ENCODE measurements at regions not wholly inside any gene's neighbourhood (a gene's known extent, or its start where the extent isn't known, plus 50 kb on each side); places are given as distances from the start of the nearest gene placed in this dataset.

DNA sequence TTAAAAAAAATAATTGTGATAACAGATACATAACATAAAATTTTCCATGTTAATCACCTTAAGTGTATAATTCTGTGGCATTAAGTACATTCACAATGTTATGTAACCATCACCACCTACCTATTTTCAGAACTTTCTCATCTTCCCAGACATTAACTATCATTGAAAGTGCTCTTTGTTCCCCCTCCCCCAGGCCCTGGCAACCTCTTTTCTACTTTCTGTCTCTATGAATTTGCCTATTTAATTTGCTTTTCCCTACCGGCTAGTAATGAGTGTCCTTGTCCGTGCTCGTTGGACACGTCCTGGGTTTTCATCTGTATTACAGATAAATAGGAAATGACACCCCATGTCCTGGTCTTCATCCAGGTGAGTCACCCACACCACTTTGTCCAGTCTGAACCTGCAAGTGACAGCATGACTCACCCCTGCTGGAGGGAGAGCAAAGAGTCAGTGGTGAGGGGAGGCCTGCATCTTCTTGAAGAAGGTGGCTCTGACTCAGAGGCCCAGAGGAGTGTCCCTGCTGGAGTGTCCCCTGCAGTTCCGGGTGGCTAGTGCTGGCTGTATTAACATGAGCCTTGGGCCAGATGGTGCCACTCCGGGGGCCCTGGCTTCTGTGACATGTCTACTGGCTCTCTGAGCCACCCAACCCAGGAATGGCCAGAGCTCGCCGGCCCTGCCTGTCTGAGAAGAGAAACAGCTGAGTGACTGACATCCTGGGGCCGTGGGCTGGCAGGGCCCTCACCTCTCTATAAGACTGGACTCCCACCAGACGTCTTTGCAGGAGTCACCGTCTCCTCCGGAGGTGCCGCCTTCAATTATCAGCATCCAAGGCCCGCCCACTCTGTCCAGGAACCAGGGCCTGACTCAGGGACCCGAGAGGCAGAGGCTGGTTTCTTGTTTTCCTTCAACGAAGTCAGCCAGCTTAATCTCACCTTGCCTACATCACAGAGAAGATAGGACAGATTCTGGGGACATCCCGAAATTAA is 503.2 kb upstream of the MKI67 start:
- DNase-seq = no peak

GRCh38 chr10:128630787-128631252 is 504.6 kb upstream of the MKI67 start:
- no peak for DNase-seq

- no peak for DNase-seq
Measured at GRCh38 chr10:128631801-128632241, 505.6 kb upstream of the MKI67 start.

- no peak for DNase-seq
Measured at GRCh38 chr10:128632694-128633093, 506.5 kb upstream of the MKI67 start.

DNA sequence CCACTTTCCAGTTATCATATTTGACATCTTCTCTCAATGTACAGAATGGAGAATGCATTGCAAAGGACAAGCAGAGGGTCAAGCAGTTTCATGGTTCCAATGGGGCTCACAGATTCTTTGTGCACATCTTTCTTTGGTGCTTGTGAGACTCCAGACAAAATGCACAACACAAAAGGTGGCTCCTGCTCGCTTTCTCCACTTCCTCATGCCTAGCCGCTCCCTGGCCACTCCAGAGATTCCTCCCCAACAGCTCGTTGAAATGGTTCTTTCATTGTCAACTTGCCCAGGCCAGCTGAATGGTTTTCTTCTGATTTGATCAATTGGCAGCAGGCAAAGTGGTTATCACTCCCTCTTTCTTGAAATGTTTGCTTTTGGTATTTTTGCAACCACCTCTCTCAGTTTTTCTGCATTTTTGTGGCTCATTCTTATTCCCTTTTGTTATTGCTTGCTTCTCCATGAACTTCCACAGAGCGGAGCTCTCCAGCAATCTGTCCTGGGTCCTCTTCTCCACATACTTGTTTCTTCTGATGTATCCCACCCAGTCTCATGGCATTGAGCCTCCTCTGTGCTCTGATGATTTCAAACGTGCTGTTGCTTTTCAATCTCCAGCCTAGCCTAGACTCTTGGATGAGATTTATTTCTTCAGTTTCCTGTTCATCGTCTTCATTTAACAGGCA is 507.8 kb upstream of the MKI67 start:
- no peak for DNase-seq

- no peak for DNase-seq
Measured at GRCh38 chr10:128642023-128642422, 515.8 kb upstream of the MKI67 start.

- DNase-seq = no peak
Measured at GRCh38 chr10:128642502-128642901, 516.3 kb upstream of the MKI67 start.

GRCh38 chr10:128643658-128644057 is 517.4 kb upstream of the MKI67 start:
- no peak for DNase-seq

DNA sequence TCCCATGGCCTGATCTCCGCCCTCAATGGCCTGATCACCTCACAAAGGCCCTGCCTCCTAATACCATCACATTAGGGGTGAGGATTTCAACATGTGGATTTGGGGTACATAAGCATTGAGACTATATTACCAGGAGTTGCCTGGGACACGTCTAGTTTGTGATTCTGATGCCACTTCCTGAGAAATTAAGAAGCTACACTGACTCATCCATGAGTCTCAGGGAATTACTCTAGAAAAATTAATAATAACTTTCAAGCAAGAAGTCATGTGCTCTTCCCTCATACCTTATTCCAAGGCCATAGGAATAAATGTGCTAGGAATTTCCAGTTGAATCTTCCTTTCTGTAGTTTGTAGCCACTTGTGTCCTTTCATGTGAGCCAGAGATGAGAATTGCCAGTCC is 519.3 kb upstream of the MKI67 start:
- DNase-seq = no peak

- no peak for DNase-seq
Measured at GRCh38 chr10:128646956-128647355, 520.7 kb upstream of the MKI67 start.

- no peak for DNase-seq
Measured at GRCh38 chr10:128657548-128657947, 531.3 kb upstream of the MKI67 start.

DNA sequence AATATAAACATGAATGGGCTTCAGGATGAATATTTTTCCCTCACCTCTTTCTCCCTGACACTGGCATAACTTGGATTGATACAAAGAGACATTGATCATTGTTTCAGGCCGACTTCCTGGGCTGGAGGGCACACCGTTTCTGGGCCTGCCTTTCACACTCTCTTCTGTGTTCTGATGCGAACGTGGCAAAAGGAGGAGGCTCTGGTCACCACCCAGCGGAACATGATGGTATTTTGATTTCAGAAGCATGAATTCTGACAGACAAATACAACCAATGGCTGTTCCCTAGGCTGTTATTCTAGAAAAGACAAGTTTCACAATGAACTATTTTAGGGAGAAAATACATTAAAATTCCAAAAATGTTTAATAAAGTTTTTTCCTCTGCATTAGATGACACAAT is 534.5 kb upstream of the MKI67 start:
- DNase-seq = no peak

- no peak for DNase-seq
Measured at GRCh38 chr10:128661404-128662197, 535.4 kb upstream of the MKI67 start.

- no peak for DNase-seq
Measured at GRCh38 chr10:128662520-128662919, 536.3 kb upstream of the MKI67 start.

- no peak for DNase-seq
Measured at GRCh38 chr10:128664729-128665128, 538.5 kb upstream of the MKI67 start.

DNA sequence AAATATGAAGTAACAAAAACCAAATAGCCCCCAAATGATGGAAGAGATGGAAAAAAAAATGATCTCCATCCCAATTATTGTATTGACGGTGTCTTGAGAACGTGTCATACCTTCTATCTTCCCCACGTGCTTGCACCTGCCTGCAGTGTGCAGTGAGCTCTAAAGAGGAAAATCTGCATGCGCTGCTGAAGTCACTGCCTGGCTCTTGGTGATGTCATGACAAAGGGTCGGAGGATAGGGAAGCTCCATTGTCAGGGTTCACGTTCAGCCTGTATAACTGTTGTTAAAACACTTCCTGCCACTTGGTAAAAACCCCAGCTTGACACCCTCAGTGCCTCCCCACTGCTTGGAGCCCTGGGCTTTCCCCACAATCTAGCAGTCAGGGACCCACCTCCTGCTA is 549.2 kb upstream of the MKI67 start:
- DNase-seq = no peak

- DNase-seq = no peak
Measured at GRCh38 chr10:128680116-128680515, 553.9 kb upstream of the MKI67 start.

DNA sequence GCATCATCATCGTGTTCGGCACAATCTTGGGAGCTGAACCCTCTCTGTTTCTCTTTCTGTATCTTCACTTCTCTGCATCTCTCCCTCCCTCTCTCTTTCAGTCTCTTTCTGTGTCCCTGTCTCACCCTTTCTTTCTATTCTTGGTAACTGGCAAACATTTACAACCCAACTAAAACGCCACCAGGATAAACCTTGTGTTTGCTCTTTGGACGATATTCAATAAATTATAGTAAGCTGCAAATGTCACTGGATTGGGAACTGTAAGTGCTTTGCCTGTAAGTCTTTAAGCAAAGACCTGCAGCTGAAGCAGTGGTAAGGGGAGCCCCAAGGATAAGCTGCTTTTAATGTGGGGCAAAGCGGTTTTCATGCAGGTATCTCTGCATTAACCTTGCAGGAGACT is 558.0 kb upstream of the MKI67 start:
- no peak for DNase-seq

- DNase-seq = no peak
Measured at GRCh38 chr10:128686630-128687278, 560.5 kb upstream of the MKI67 start.

GRCh38 chr10:128687408-128687807 is 561.2 kb upstream of the MKI67 start:
- DNase-seq = no peak

- no peak for DNase-seq
Measured at GRCh38 chr10:128687927-128688549, 561.8 kb upstream of the MKI67 start.

DNA sequence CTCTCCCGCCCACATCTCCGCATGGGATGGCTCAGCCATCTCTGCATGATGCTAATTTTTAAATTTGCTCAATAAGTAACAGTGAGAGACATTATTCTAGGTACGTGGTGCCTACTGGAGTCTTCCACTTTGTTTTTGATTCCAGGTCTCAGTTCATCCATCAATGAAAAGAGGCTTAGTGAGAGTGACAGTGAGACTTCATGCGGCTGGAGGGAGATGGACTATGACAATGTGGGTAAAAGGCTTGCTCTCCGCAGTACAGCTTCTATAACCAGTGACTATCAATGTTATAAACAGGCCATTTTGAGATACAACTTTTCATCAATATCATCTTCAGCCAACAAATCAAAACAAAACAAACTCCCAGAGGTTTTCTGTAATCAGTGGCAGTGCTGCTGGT is 563.4 kb upstream of the MKI67 start:
- no peak for DNase-seq

All from activated CD8-positive, alpha-beta memory T cell treated with anti-CD3 and anti-CD28 coated beads, Interleukin-2, amount 50 U/mL, for 4 hours (primary cell).